Stimulated activated CD8-positive, alpha-beta memory T cell treated with anti-CD3 and anti-CD28 coated beads, Interleukin-7, amount 100 ng/mL, for 48 hours (primary cell): ENCODE measurements at regions not wholly inside any gene's neighbourhood (a gene's known extent, or its start where the extent isn't known, plus 50 kb on each side); places are given as distances from the start of the nearest gene placed in this dataset.

ENCODE experiments used
- DNase-seq, 2 donors: peaks; one replicate each; pipeline ENCODE4 v3.0.0-alpha.2; 2020; ENCODE audit warnings: low read depth in 1 of 2; ENCODE audit errors: extremely low read depth in 1 of 2

- DNase-seq = no peak
Measured at GRCh38 chr14:61193476-61193875, 87.7 kb downstream of the TMEM30B start.

- DNase-seq = no peak
Measured at GRCh38 chr14:61192989-61193388, 88.1 kb downstream of the TMEM30B start.

GRCh38 chr14:61191733-61192132 lies 89.4 kb downstream of the TMEM30B start:
- no peak for DNase-seq

GRCh38 chr14:61190341-61190740 lies 90.8 kb downstream of the TMEM30B start:
- DNase-seq = no peak

GRCh38 chr14:61188978-61189808 lies 91.9 kb downstream of the TMEM30B start:
- peak in 1 of 2 donors; percentile 11 for DNase-seq

GRCh38 chr14:61188196-61188595 lies 92.9 kb downstream of the TMEM30B start:
- no peak for DNase-seq

- DNase-seq = no peak
Measured at GRCh38 chr14:61187196-61187905, 93.8 kb downstream of the TMEM30B start.

- no peak for DNase-seq
Measured at GRCh38 chr14:61186341-61187195, 94.6 kb downstream of the TMEM30B start.

GRCh38 chr14:61185534-61185933 lies 95.6 kb downstream of the TMEM30B start:
- DNase-seq = no peak

GRCh38 chr14:61184112-61184511 lies 97.0 kb downstream of the TMEM30B start:
- no peak for DNase-seq

GRCh38 chr14:61183196-61183885 lies 97.8 kb downstream of the TMEM30B start:
- no peak for DNase-seq

GRCh38 chr14:61179796-61180398 lies 101.2 kb downstream of the TMEM30B start:
- DNase-seq = no peak

- no peak for DNase-seq
Measured at GRCh38 chr14:61179061-61179690, 102.0 kb downstream of the TMEM30B start.

- DNase-seq = peak in 1 of 2 donors; percentile 50
Measured at GRCh38 chr14:61178226-61179060, 102.7 kb downstream of the TMEM30B start.

GRCh38 chr14:61177279-61178225 lies 103.6 kb downstream of the TMEM30B start:
- no peak for DNase-seq

- no peak for DNase-seq
Measured at GRCh38 chr14:61176686-61177085, 104.5 kb downstream of the TMEM30B start.

GRCh38 chr14:61174987-61175386 lies 106.2 kb downstream of the TMEM30B start:
- DNase-seq = no peak

GRCh38 chr14:61174441-61174891 lies 106.7 kb downstream of the TMEM30B start:
- no peak for DNase-seq
